AG09309 (cell line): ENCODE measurements at regions not wholly inside any gene's neighbourhood (a gene's known extent, or its start where the extent isn't known, plus 50 kb on each side); places are given as distances from the start of the nearest gene placed in this dataset.

Experiments
- DNase-seq: peaks from one replicate; pipeline ENCODE4 v3.0.0-alpha.2; 2010; ENCODE audit warnings: low read depth
- H3K4me3 ChIP-seq: 2 replicates; pipeline ENCODE4 v1.5.1; 2011; ENCODE audit warnings: mild to moderate bottlenecking, low read depth, low read length, moderate library complexity; ENCODE audit not compliant: control insufficient read depth
- CTCF ChIP-seq: IDR thresholded peaks from 2 replicates; pipeline ENCODE4 v1.5.1; 2011; ENCODE audit warnings: mild to moderate bottlenecking, low read depth, low read length, inconsistent platforms; ENCODE audit not compliant: insufficient read depth, control insufficient read depth; ENCODE audit errors: missing control alignments

GRCh38 chr10:78253063-78253853, 219.6 kb downstream of the RPS24 start:
- no peak overlapping the region for H3K4me3 ChIP-seq
- no peak for DNase-seq
- no peak for TF ChIP-seq CTCF

GRCh38 chr10:78254013-78254412, 220.3 kb downstream of the RPS24 start:
- no peak overlapping the region for H3K4me3 ChIP-seq
- no peak for TF ChIP-seq CTCF
- no peak for DNase-seq

- DNase-seq, result no peak
- H3K4me3 ChIP-seq, result no peak overlapping the region
- TF ChIP-seq CTCF, result no peak
Measured at GRCh38 chr10:78255214-78255613, 221.6 kb downstream of the RPS24 start.

- no peak for TF ChIP-seq CTCF
- DNase-seq, result peak; percentile 98
- no peak overlapping the region for H3K4me3 ChIP-seq
Measured at GRCh38 chr10:78255796-78256638, 222.4 kb downstream of the RPS24 start.

GRCh38 chr10:78258323-78259030, 224.8 kb downstream of the RPS24 start:
- no peak for DNase-seq
- H3K4me3 ChIP-seq, result no peak overlapping the region
- no peak for TF ChIP-seq CTCF

- H3K4me3 ChIP-seq, result no peak overlapping the region
- no peak for DNase-seq
- no peak for TF ChIP-seq CTCF
Measured at GRCh38 chr10:78259391-78259790, 225.7 kb downstream of the RPS24 start.
